Caco-2 (cell line): ENCODE measurements at regions not wholly inside any gene's neighbourhood (a gene's known extent, or its start where the extent isn't known, plus 50 kb on each side); places are given as distances from the start of the nearest gene placed in this dataset.

Experiments
- BruUV-seq: library from RNA; stranded (reverse); fragments of 400-500 nt; replicated peaks from 2 replicates; lab custom pipeline; 2021; lab: Mats Ljungman, UMichigan
- CTCF ChIA-PET: fragments of 300-600 bp; sonication (Branson Sonifier 250); formaldehyde crosslinking; loops from one replicate; lab custom pipeline; 2022; ENCODE audit warnings: antibody characterized with exemption; lab: Charles Lee
- POLR2A ChIA-PET: fragments of 300-600 bp; sonication (Branson Sonifier 250); formaldehyde crosslinking; loops from one replicate; lab custom pipeline; 2022; ENCODE audit warnings: antibody characterized with exemption; lab: Charles Lee
- DNase-seq, 2 experiments: peaks; one replicate each; pipeline versions ENCODE4 v3.0.0 to v3.0.0-alpha.2; 2020 to 2022
- H3K27me3 ChIP-seq: replicated peaks from 2 replicates; pipeline ENCODE4 v1.6.0; 2011; ENCODE audit warnings: low read length; ENCODE audit not compliant: control insufficient read depth, insufficient read depth
- H3K36me3 ChIP-seq: 2 replicates; pipeline ENCODE4 v1.5.1; 2011; ENCODE audit warnings: low read length; ENCODE audit not compliant: control insufficient read depth, insufficient read depth
- H3K4me1 ChIP-seq: fragments of 250-450 bp; sonication (Bioruptor Pico); 2 replicates; pipeline ENCODE4 v1.5.1; 2020; ENCODE audit warnings: mild to moderate bottlenecking
- H3K4me3 ChIP-seq: 2 replicates; pipeline ENCODE4 v1.5.1; 2011; ENCODE audit warnings: low read depth, mild to moderate bottlenecking, control low read depth, low read length
- H3K9me3 ChIP-seq: fragments of 250-450 bp; sonication (Bioruptor Pico); 2 replicates; pipeline ENCODE4 v1.5.1; 2020; ENCODE audit warnings: mild to moderate bottlenecking, moderate library complexity
- H3K27ac Mint-ChIP-seq: one replicate; pipeline ENCODE4 v1.8.0; 2022; ENCODE audit warnings: mixed read lengths; ENCODE audit not compliant: unreplicated experiment
- H3K27me3 Mint-ChIP-seq: one replicate; pipeline ENCODE4 v1.8.0; 2022; ENCODE audit warnings: mixed read lengths; ENCODE audit not compliant: insufficient read depth, unreplicated experiment
- H3K36me3 Mint-ChIP-seq: one replicate; pipeline ENCODE4 v1.8.0; 2022; ENCODE audit warnings: mild to moderate bottlenecking, mixed read lengths; ENCODE audit not compliant: insufficient read depth, unreplicated experiment
- H3K4me1 Mint-ChIP-seq: one replicate; pipeline ENCODE4 v1.8.0; 2022; ENCODE audit warnings: low read depth, mixed read lengths; ENCODE audit not compliant: unreplicated experiment
- H3K4me3 Mint-ChIP-seq: one replicate; pipeline ENCODE4 v1.8.0; 2022; ENCODE audit warnings: mild to moderate bottlenecking, moderate library complexity, mixed read lengths; ENCODE audit not compliant: unreplicated experiment
- H3K9me3 Mint-ChIP-seq: one replicate; pipeline ENCODE4 v1.8.0; 2022; ENCODE audit warnings: mixed read lengths; ENCODE audit not compliant: unreplicated experiment
- CTCF ChIP-seq, 2 experiments: fragments of 200-600 bp in 1 of 2; IDR thresholded peaks; 1 replicate in 1 of 2; 2 replicates in 1 of 2; pipeline versions ENCODE4 v1.5.1 to v1.8.0; 2011 to 2022; ENCODE audit warnings: antibody characterized with exemption in 1 of 2, control low read depth in 1 of 2, inconsistent platforms in 1 of 2, low read depth in 1 of 2, low read length in 1 of 2, mild to moderate bottlenecking in 1 of 2, moderate library complexity in 1 of 2; ENCODE audit not compliant: insufficient read depth in 1 of 2, severe bottlenecking in 1 of 2, unreplicated experiment in 1 of 2
- intact Hi-C: fragments of 100-400 bp; cut with micrococcal nuclease; formaldehyde crosslinking; loops from one replicate; pipeline ENCODE4 v1.10.0; 2022; ENCODE audit not compliant: unreplicated experiment

- POLR2A ChIA-PET = no interaction called here
- CTCF ChIA-PET = no interaction called here
- Mint-ChIP-seq H3K27ac (peak overlapping the region; percentile 33), H3K9me3 (peaks cover 3% of the 10 kb centered on the region), H3K27me3 (no peaks in the 10 kb centered on the region), H3K4me3 (no peak overlapping the region), H3K4me1 (peaks cover 15% of the 10 kb centered on the region), H3K36me3 (peaks cover 1% of the 10 kb centered on the region)
- H3K27me3 ChIP-seq = no peaks in the 10 kb centered on the region
- BruUV-seq = no TSS peak
- no peaks in the 10 kb centered on the region for H3K9me3 ChIP-seq
- no peak overlapping the region for H3K4me3 ChIP-seq
- no peak for DNase-seq
- H3K36me3 ChIP-seq = no peaks in the 10 kb centered on the region
- intact Hi-C loops = no loop called here
- no peak for TF ChIP-seq CTCF (IDR thresholded peaks at IDR 0.05; ENCODE audit: insufficient read depth in 1 of 2, low read depth in 1 of 2, low read length in 1 of 2, severe bottlenecking in 1 of 2, unreplicated experiment in 1 of 2)
- H3K4me1 ChIP-seq = peaks cover 12% of the 10 kb centered on the region
Observed at GRCh38 chr11:15774388-15774939, 581.9 kb downstream of the SOX6 start.

GRCh38 chr11:15775015-15775541, 581.3 kb downstream of the SOX6 start:
- POLR2A ChIA-PET = no interaction called here
- Histone ChIP-seq H3K27me3 (no peaks in the 10 kb centered on the region), H3K9me3 (no peaks in the 10 kb centered on the region), H3K4me1 (peaks cover 6% of the 10 kb centered on the region; the same call in 1 of the 2 replicates), H3K4me3 (no peak overlapping the region), H3K36me3 (no peaks in the 10 kb centered on the region)
- H3K36me3 Mint-ChIP-seq = no peaks in the 10 kb centered on the region
- H3K27me3 Mint-ChIP-seq = no peaks in the 10 kb centered on the region
- BruUV-seq = no TSS peak
- CTCF ChIA-PET = no interaction called here
- no peak overlapping the region for H3K27ac Mint-ChIP-seq
- intact Hi-C loops = no loop called here
- no peak overlapping the region for H3K4me3 Mint-ChIP-seq
- DNase-seq = no peak
- TF ChIP-seq CTCF (IDR thresholded peaks at IDR 0.05; ENCODE audit: insufficient read depth in 1 of 2, low read depth in 1 of 2, low read length in 1 of 2, severe bottlenecking in 1 of 2, unreplicated experiment in 1 of 2) = no peak
- H3K4me1 Mint-ChIP-seq = peaks cover 11% of the 10 kb centered on the region
- H3K9me3 Mint-ChIP-seq = no peaks in the 10 kb centered on the region

- H3K9me3 Mint-ChIP-seq = no peaks in the 10 kb centered on the region
- no peaks in the 10 kb centered on the region for H3K36me3 Mint-ChIP-seq
- Histone ChIP-seq H3K4me3 (no peak overlapping the region), H3K27me3 (no peaks in the 10 kb centered on the region), H3K36me3 (no peaks in the 10 kb centered on the region), H3K4me1 (no peaks in the 10 kb centered on the region), H3K9me3 (no peaks in the 10 kb centered on the region)
- DNase-seq = no peak
- ChIA-PET CTCF (no interaction called here), POLR2A (no interaction called here)
- peaks cover 7% of the 10 kb centered on the region for H3K4me1 Mint-ChIP-seq
- intact Hi-C loops = no loop called here
- no peak overlapping the region for H3K4me3 Mint-ChIP-seq
- H3K27ac Mint-ChIP-seq = no peak overlapping the region
- no TSS peak for BruUV-seq
- H3K27me3 Mint-ChIP-seq = no peaks in the 10 kb centered on the region
- TF ChIP-seq CTCF (IDR thresholded peaks at IDR 0.05; ENCODE audit: insufficient read depth in 1 of 2, low read depth in 1 of 2, low read length in 1 of 2, severe bottlenecking in 1 of 2, unreplicated experiment in 1 of 2) = no peak
Observed at GRCh38 chr11:15775797-15776196, 580.5 kb downstream of the SOX6 start.
